HG02678 (cell line): ENCODE measurements at regions not wholly inside any gene's neighbourhood (a gene's known extent, or its start where the extent isn't known, plus 50 kb on each side); places are given as distances from the start of the nearest gene placed in this dataset.

ENCODE experiments used
- ATAC-seq: cut with Tn5 transposase; IDR thresholded peaks from one replicate; pipeline ENCODE4 v1.9.1; 2021; ENCODE audit warnings: mild to moderate bottlenecking, moderate library complexity; ENCODE audit not compliant: unreplicated experiment

- no peak for ATAC-seq
Observed at GRCh38 chr2:146666340-146666739, 1178.5 kb upstream of the ACVR2A start.

GRCh38 chr2:146665800-146666199 lies 1179.0 kb upstream of the ACVR2A start:
- no peak for ATAC-seq

GRCh38 chr2:146661473-146662096 lies 1183.2 kb upstream of the ACVR2A start:
- no peak for ATAC-seq

- no peak for ATAC-seq
Observed at GRCh38 chr2:146659976-146660375, 1184.9 kb upstream of the ACVR2A start.

- ATAC-seq, result no peak
Observed at GRCh38 chr2:146652311-146652710, 1192.5 kb upstream of the ACVR2A start.

GRCh38 chr2:146651361-146651760 lies 1193.5 kb upstream of the ACVR2A start:
- no peak for ATAC-seq

- no peak for ATAC-seq
Observed at GRCh38 chr2:146642066-146642465, 1202.8 kb upstream of the ACVR2A start.

- no peak for ATAC-seq
Observed at GRCh38 chr2:146634230-146635097, 1210.4 kb upstream of the ACVR2A start.

GRCh38 chr2:146633159-146633558 lies 1211.7 kb upstream of the ACVR2A start:
- no peak for ATAC-seq

GRCh38 chr2:146632707-146633106 lies 1212.1 kb upstream of the ACVR2A start:
- no peak for ATAC-seq

GRCh38 chr2:146624430-146625160 lies 1220.2 kb upstream of the ACVR2A start:
- no peak for ATAC-seq

GRCh38 chr2:146623771-146624170 lies 1221.1 kb upstream of the ACVR2A start:
- ATAC-seq, result no peak

GRCh38 chr2:146621656-146622055 lies 1223.2 kb upstream of the ACVR2A start:
- ATAC-seq, result no peak

GRCh38 chr2:146615778-146616177 lies 1229.1 kb upstream of the ACVR2A start:
- no peak for ATAC-seq

- ATAC-seq, result no peak
Observed at GRCh38 chr2:146608490-146608889, 1236.3 kb upstream of the ACVR2A start.

- no peak for ATAC-seq
Observed at GRCh38 chr2:146604521-146604920, 1240.3 kb upstream of the ACVR2A start.

- no peak for ATAC-seq
Observed at GRCh38 chr2:146602856-146603255, 1242.0 kb upstream of the ACVR2A start.

- no peak for ATAC-seq
Observed at GRCh38 chr2:146602383-146602782, 1242.4 kb upstream of the ACVR2A start.

GRCh38 chr2:146598791-146599190 lies 1246.0 kb upstream of the ACVR2A start:
- ATAC-seq, result no peak

- no peak for ATAC-seq
Observed at GRCh38 chr2:146597291-146597690, 1247.5 kb upstream of the ACVR2A start.

GRCh38 chr2:146591908-146592307 lies 1252.9 kb upstream of the ACVR2A start:
- no peak for ATAC-seq

GRCh38 chr2:146587291-146587713 lies 1257.5 kb upstream of the ACVR2A start:
- ATAC-seq, result no peak
